ENCODE measurements at regions not wholly inside any gene's neighbourhood (a gene's known extent, or its start where the extent isn't known, plus 50 kb on each side); places are given as distances from the start of the nearest gene placed in this dataset.

DNA sequence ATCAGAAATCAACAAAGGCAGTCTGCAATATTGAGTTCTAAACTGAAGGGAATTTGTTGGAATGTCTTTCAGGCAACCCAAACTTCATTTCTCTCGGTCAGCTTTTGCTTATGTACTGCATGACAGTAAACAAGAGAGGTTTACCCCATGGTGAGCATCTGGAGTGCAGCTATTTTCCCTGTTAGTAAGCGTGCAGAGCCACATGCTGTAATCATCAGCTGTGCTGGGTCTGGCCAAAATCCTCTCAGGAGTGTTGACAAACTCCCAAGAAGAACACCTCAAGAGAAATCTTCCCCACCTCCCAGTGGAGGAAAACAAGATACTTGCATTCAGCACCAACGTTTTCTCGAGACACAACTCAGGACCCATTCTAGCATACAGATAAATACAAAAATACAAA, 83.6 kb upstream of the ADAMTSL1 start:
- TF ChIP-seq, protein P1, sequence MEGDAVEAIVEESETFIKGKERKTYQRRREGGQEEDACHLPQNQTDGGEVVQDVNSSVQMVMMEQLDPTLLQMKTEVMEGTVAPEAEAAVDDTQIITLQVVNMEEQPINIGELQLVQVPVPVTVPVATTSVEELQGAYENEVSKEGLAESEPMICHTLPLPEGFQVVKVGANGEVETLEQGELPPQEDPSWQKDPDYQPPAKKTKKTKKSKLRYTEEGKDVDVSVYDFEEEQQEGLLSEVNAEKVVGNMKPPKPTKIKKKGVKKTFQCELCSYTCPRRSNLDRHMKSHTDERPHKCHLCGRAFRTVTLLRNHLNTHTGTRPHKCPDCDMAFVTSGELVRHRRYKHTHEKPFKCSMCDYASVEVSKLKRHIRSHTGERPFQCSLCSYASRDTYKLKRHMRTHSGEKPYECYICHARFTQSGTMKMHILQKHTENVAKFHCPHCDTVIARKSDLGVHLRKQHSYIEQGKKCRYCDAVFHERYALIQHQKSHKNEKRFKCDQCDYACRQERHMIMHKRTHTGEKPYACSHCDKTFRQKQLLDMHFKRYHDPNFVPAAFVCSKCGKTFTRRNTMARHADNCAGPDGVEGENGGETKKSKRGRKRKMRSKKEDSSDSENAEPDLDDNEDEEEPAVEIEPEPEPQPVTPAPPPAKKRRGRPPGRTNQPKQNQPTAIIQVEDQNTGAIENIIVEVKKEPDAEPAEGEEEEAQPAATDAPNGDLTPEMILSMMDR (IDR thresholded peaks at IDR 0.05; ENCODE audit: low read depth, low read length), result no peak
- TF ChIP-seq EZH2phosphoT487 (IDR thresholded peaks at IDR 0.05; ENCODE audit: low read depth), result no peak
- H3K4me1 ChIP-seq (ENCODE audit: low read length), result no peaks in the 10 kb centered on the region
- no peak overlapping the region for H3K27ac ChIP-seq (ENCODE audit: low read length)
- H3K79me2 ChIP-seq (ENCODE audit: low read length), result no peaks in the 10 kb centered on the region
- no peak overlapping the region for H3K9ac ChIP-seq (ENCODE audit: low read length)
- peaks cover 24% of the 10 kb centered on the region for H3K27me3 ChIP-seq (ENCODE audit: low read depth, low read length)
- no peak overlapping the region for H3K4me3 ChIP-seq (ENCODE audit: low read length)
- no peaks in the 10 kb centered on the region for H4K20me1 ChIP-seq (ENCODE audit: insufficient read depth, low read length)
- no peak overlapping the region for H3K4me2 ChIP-seq (ENCODE audit: low read length)
- no peaks in the 10 kb centered on the region for H3K36me3 ChIP-seq (replicated peaks; ENCODE audit: low read depth, low read length)
- no peak overlapping the region for H2AFZ ChIP-seq (ENCODE audit: low read depth, low read length)
- H3K9me3 ChIP-seq (ENCODE audit: insufficient read depth, low read length), result no peaks in the 10 kb centered on the region

DNA sequence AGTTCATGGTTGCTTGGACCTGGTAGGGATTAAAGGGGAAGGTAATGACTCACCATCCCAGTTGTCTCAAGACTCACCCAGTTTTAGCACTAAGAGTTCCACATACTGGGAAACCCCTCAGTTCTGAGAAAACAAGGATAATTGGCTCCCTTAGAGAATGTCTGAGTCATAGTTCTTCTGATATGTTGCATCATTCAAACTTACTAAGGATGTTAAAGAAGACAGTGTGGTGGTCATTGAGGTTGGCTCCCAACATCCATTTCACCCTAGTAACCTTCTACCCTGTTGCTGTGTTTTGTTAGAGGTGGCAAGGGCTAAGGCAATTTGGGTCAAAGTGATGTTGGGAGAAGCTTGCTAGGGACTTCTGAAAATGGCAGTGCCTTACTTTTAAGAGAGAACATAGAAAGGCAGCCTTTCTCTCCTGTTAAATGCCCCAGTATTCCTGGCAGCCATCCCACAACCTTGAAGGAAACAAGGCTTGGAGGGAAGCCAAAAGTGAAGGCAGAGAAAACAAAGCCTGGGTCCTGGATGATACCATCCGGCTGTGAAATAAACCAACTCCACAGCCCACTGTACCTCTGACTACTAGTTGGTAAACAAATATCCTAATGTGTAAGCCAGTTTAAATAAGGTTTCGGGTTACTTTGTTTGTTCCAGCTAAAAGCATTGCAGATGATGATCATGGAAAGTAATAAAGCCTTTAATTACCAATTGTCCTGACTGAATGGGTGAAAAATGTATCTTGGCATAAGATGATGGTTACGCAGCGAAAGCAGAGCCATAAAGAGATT, 80.4 kb upstream of the ADAMTSL1 start:
- Histone ChIP-seq H3K27ac (ENCODE audit: low read length) (no peak overlapping the region), H3K9me3 (ENCODE audit: insufficient read depth, low read length) (no peaks in the 10 kb centered on the region), H3K9ac (ENCODE audit: low read length) (no peak overlapping the region), H3K4me1 (ENCODE audit: low read length) (no peaks in the 10 kb centered on the region), H2AFZ (ENCODE audit: low read depth, low read length) (no peak overlapping the region), H4K20me1 (ENCODE audit: insufficient read depth, low read length) (no peaks in the 10 kb centered on the region), H3K4me2 (ENCODE audit: low read length) (no peak overlapping the region), H3K4me3 (ENCODE audit: low read length) (no peak overlapping the region), H3K36me3 (replicated peaks; ENCODE audit: low read depth, low read length) (no peaks in the 10 kb centered on the region), H3K27me3 (ENCODE audit: low read depth, low read length) (peaks cover 24% of the 10 kb centered on the region), H3K79me2 (ENCODE audit: low read length) (no peaks in the 10 kb centered on the region)
- TF ChIP-seq, protein P1 (IDR thresholded peaks at IDR 0.05; ENCODE audit: low read depth, low read length), result no peak
- TF ChIP-seq EZH2phosphoT487 (IDR thresholded peaks at IDR 0.05; ENCODE audit: low read depth), result no peak

DNA sequence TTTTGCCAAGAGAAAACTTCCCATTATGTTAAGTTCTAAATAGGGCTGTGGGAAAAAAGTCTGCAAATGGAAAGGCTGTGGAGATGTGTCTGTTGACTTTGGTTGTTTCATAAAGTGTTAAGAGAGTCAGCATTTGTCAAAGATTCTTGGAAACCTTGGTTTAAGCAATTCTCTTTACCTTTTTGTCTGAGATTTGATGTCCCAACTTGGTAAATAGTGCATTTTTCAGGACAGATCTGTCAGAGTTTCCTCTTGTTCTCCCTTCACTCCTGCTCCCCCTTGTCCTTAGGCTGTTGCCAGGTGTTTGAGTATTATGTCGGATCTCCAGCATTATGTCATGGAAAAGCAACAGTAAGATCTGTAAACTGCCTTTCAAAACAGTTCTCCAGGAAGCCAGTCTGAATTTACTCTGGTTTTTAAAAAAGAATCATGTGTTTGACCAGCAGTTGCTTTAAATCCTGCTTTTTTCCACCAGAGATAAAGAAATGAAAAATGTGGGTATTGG, 79.1 kb upstream of the ADAMTSL1 start:
- Histone ChIP-seq H3K4me2 (ENCODE audit: low read length) (no peak overlapping the region), H3K27ac (ENCODE audit: low read length) (no peak overlapping the region), H2AFZ (ENCODE audit: low read depth, low read length) (no peak overlapping the region)

DNA sequence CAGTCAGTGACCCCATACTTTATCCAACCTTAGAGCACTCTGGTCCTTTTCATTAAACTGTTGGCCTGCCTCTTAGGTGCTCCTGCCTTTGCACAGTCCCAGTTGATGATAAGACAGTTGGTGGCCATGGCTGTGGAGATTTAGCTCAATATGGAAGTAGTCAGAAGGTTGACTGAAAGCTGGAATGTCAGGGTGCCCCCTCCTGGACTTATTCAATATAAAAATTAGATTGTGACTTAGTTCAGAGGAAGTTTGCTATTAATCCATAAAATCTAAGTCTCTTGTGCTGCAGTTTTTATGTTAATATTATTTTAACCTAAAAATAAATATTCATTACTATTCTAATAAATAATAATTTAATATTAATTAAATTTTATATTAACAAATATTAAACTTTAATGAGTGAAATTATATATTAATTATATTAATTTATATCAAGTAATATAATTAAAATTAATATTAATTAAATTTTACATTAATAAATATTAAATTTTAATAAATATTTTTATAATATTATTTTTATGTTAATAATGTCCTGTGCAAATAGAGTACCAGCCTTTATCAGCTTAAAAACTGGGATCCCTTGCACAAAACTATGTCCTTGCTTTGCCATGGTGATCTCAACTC, 77.7 kb upstream of the ADAMTSL1 start:
- H3K27ac ChIP-seq (ENCODE audit: low read length), result no peak overlapping the region
- no peak overlapping the region for H3K4me3 ChIP-seq (ENCODE audit: low read length)
- no peaks in the 10 kb centered on the region for H4K20me1 ChIP-seq (ENCODE audit: insufficient read depth, low read length)
- H3K9ac ChIP-seq (ENCODE audit: low read length), result no peak overlapping the region
- no peaks in the 10 kb centered on the region for H3K79me2 ChIP-seq (ENCODE audit: low read length)
- no peak for TF ChIP-seq EZH2phosphoT487 (IDR thresholded peaks at IDR 0.05; ENCODE audit: low read depth)
- TF ChIP-seq, protein P1 (IDR thresholded peaks at IDR 0.05; ENCODE audit: low read depth, low read length), result peak; percentile 32
- no peaks in the 10 kb centered on the region for H3K36me3 ChIP-seq (replicated peaks; ENCODE audit: low read depth, low read length)
- no peaks in the 10 kb centered on the region for H3K4me1 ChIP-seq (ENCODE audit: low read length)
- no peak overlapping the region for H3K4me2 ChIP-seq (ENCODE audit: low read length)
- H3K9me3 ChIP-seq (ENCODE audit: insufficient read depth, low read length), result no peaks in the 10 kb centered on the region
- H2AFZ ChIP-seq (ENCODE audit: low read depth, low read length), result no peak overlapping the region
- peaks cover 18% of the 10 kb centered on the region for H3K27me3 ChIP-seq (ENCODE audit: low read depth, low read length)

More for the DNA sequence above, 79.1 kb upstream of the ADAMTSL1 start:
- no peak overlapping the region for H3K9ac ChIP-seq (ENCODE audit: low read length)
- H3K9me3 ChIP-seq (ENCODE audit: insufficient read depth, low read length), result no peaks in the 10 kb centered on the region
- peaks cover 24% of the 10 kb centered on the region for H3K27me3 ChIP-seq (ENCODE audit: low read depth, low read length)
- H3K4me3 ChIP-seq (ENCODE audit: low read length), result no peak overlapping the region
- no peak for TF ChIP-seq EZH2phosphoT487 (IDR thresholded peaks at IDR 0.05; ENCODE audit: low read depth)
- TF ChIP-seq, protein P1 (IDR thresholded peaks at IDR 0.05; ENCODE audit: low read depth, low read length), result no peak
- H3K79me2 ChIP-seq (ENCODE audit: low read length), result no peaks in the 10 kb centered on the region
- no peaks in the 10 kb centered on the region for H3K4me1 ChIP-seq (ENCODE audit: low read length)
- H3K36me3 ChIP-seq (replicated peaks; ENCODE audit: low read depth, low read length), result no peaks in the 10 kb centered on the region
- H4K20me1 ChIP-seq (ENCODE audit: insufficient read depth, low read length), result no peaks in the 10 kb centered on the region
